Neural cell (in vitro differentiated cells): ENCODE measurements at regions not wholly inside any gene's neighbourhood (a gene's known extent, or its start where the extent isn't known, plus 50 kb on each side); places are given as distances from the start of the nearest gene placed in this dataset.

Source experiments
- H2AFZ ChIP-seq: fragments of 200-600, 300-800 bp; sonication (generic), shearing (Covaris generic); 2 replicates; pipeline ENCODE4 v1.6.0; 2014; ENCODE audit warnings: low read depth, mild to moderate bottlenecking, antibody characterized with exemption, low read length, moderate library complexity
- H3F3A ChIP-seq: fragments of 200-600 bp; shearing (Covaris generic); 2 replicates; pipeline ENCODE4 v1.6.1; 2016; ENCODE audit warnings: mild to moderate bottlenecking, moderate library complexity, mixed read lengths, antibody characterized with exemption, low read length; ENCODE audit not compliant: insufficient read depth, poor library complexity, severe bottlenecking
- H3K27ac ChIP-seq: fragments of 200-600, 300-800 bp; sonication (generic), shearing (Covaris generic); 2 replicates; pipeline ENCODE4 v1.5.1; 2014; ENCODE audit warnings: mild to moderate bottlenecking, low read length, moderate library complexity
- H3K27me3 ChIP-seq: fragments of 300-800, 200-600 bp; sonication (generic), shearing (Covaris generic); 2 replicates; pipeline ENCODE4 v1.6.0; 2014; ENCODE audit warnings: mild to moderate bottlenecking, low read depth, low read length, moderate library complexity; ENCODE audit not compliant: insufficient read depth
- H3K36me3 ChIP-seq: fragments of 300-800, 200-600 bp; sonication (generic), shearing (Covaris generic); 2 replicates; pipeline ENCODE4 v1.5.1; 2014; ENCODE audit warnings: mild to moderate bottlenecking, antibody characterized with exemption, low read length, moderate library complexity; ENCODE audit not compliant: insufficient read depth
- H3K4me2 ChIP-seq: fragments of 300-800, 200-600 bp; sonication (generic), shearing (Covaris generic); 2 replicates; pipeline ENCODE4 v1.6.0; 2014; ENCODE audit warnings: mild to moderate bottlenecking, low read length
- H3K4me3 ChIP-seq: fragments of 300-800, 200-600 bp; sonication (generic), shearing (Covaris generic); 2 replicates; pipeline ENCODE4 v1.5.1; 2014; ENCODE audit warnings: mild to moderate bottlenecking, low read length, moderate library complexity
- H3K79me2 ChIP-seq: fragments of 200-600 bp; shearing (Covaris generic); replicated peaks from 2 replicates; pipeline ENCODE4 v1.6.0; 2014; ENCODE audit warnings: mild to moderate bottlenecking, low read length, moderate library complexity; ENCODE audit not compliant: insufficient read depth
- H3K9ac ChIP-seq: fragments of 300-800, 200-600 bp; sonication (generic), shearing (Covaris generic); 2 replicates; pipeline ENCODE4 v1.6.1; 2016; ENCODE audit warnings: mild to moderate bottlenecking, low read length, mixed read lengths
- H3K9me2 ChIP-seq: fragments of 200-600 bp; shearing (Covaris generic); 2 replicates; pipeline ENCODE4 v1.6.1; 2016; ENCODE audit warnings: mild to moderate bottlenecking, low read length, mixed read lengths; ENCODE audit not compliant: insufficient read depth
- H3K9me3 ChIP-seq: fragments of 200-600, 300-800 bp; sonication (generic), shearing (Covaris generic); 2 replicates; pipeline ENCODE4 v1.6.1; 2016; ENCODE audit warnings: mild to moderate bottlenecking, mixed run types, low read length, moderate library complexity, mixed read lengths
- H4K20me1 ChIP-seq: fragments of 200-600 bp; shearing (Covaris generic); 2 replicates; pipeline ENCODE4 v1.6.1; 2016; ENCODE audit warnings: mild to moderate bottlenecking, mixed run types; ENCODE audit not compliant: insufficient read depth
- EP300 ChIP-seq: fragments of 450-650 bp; conservative IDR thresholded peaks from 2 replicates; pipeline ENCODE4 v1.6.1; 2014; ENCODE audit warnings: antibody characterized with exemption, mild to moderate bottlenecking, moderate library complexity; ENCODE audit not compliant: poor library complexity, severe bottlenecking
- EZH2 ChIP-seq: fragments of 200-600, 300-800 bp; shearing (Covaris generic), sonication (generic); IDR thresholded peaks from 2 replicates; pipeline ENCODE4 v1.6.1; 2014; ENCODE audit warnings: antibody characterized with exemption, low read length, borderline replicate concordance, mild to moderate bottlenecking; ENCODE audit not compliant: insufficient read depth, poor library complexity, severe bottlenecking
- MXI1 ChIP-seq: fragments of 450-650 bp; conservative IDR thresholded peaks from 2 replicates; pipeline ENCODE4 v1.6.1; 2014; ENCODE audit warnings: antibody characterized with exemption, mild to moderate bottlenecking; ENCODE audit not compliant: poor library complexity, severe bottlenecking
- POLR2AphosphoS5 ChIP-seq: IDR thresholded peaks from 2 replicates; pipeline ENCODE4 v1.6.1; 2012
- RAD21 ChIP-seq: fragments of 450-650 bp; conservative IDR thresholded peaks from 2 replicates; pipeline ENCODE4 v1.6.1; 2014; ENCODE audit warnings: antibody characterized with exemption, mild to moderate bottlenecking, moderate library complexity
- SMC3 ChIP-seq: fragments of 450-650 bp; conservative IDR thresholded peaks from 2 replicates; pipeline ENCODE4 v1.6.1; 2014; ENCODE audit warnings: antibody characterized with exemption, mild to moderate bottlenecking, moderate library complexity; ENCODE audit not compliant: poor library complexity
- TAF1 ChIP-seq: IDR thresholded peaks from 2 replicates; pipeline ENCODE4 v1.6.1; 2012; ENCODE audit warnings: low read depth
- TF ChIP-seq, protein P1 (sequence below): IDR thresholded peaks from 2 replicates; pipeline ENCODE4 v1.6.1; 2012; ENCODE audit warnings: borderline replicate concordance
- TF ChIP-seq, protein P2 (sequence below): fragments of 450-650 bp; IDR thresholded peaks from 2 replicates; pipeline ENCODE4 v1.5.1; 2014; ENCODE audit warnings: antibody characterized with exemption, mild to moderate bottlenecking, moderate library complexity; ENCODE audit not compliant: poor library complexity, severe bottlenecking

DNA sequence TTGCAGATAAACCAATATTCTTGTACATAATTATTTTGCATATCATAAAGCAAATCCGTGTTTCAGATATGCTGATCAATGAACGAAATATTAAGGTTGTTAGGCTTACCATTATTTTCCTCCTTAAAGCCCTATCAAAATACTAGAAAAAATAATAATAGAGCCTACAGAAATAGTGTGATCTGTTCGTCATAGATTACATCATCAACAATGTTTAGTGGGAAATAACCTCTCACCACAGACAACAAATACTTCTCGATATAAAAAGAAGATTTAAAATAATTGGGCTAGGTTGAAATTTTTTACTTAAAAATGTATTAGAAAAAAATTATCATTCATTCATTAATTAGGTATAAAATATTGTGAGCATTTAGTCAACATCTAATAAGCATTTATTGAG lies 71.0 kb upstream of the ADCY2 start:
- Histone ChIP-seq H3K9ac (no peak overlapping the region), H3K9me3 (no peaks in the 10 kb centered on the region), H3K9me2 (no peaks in the 10 kb centered on the region), H3F3A (no peaks in the 10 kb centered on the region), H3K27ac (no peak overlapping the region), H3K79me2 (no peaks in the 10 kb centered on the region), H3K27me3 (no peaks in the 10 kb centered on the region), H3K4me3 (no peak overlapping the region), H4K20me1 (no peaks in the 10 kb centered on the region), H3K36me3 (no peaks in the 10 kb centered on the region), H3K4me2 (no peak overlapping the region), H2AFZ (no peak overlapping the region)
- TF ChIP-seq, protein P1, sequence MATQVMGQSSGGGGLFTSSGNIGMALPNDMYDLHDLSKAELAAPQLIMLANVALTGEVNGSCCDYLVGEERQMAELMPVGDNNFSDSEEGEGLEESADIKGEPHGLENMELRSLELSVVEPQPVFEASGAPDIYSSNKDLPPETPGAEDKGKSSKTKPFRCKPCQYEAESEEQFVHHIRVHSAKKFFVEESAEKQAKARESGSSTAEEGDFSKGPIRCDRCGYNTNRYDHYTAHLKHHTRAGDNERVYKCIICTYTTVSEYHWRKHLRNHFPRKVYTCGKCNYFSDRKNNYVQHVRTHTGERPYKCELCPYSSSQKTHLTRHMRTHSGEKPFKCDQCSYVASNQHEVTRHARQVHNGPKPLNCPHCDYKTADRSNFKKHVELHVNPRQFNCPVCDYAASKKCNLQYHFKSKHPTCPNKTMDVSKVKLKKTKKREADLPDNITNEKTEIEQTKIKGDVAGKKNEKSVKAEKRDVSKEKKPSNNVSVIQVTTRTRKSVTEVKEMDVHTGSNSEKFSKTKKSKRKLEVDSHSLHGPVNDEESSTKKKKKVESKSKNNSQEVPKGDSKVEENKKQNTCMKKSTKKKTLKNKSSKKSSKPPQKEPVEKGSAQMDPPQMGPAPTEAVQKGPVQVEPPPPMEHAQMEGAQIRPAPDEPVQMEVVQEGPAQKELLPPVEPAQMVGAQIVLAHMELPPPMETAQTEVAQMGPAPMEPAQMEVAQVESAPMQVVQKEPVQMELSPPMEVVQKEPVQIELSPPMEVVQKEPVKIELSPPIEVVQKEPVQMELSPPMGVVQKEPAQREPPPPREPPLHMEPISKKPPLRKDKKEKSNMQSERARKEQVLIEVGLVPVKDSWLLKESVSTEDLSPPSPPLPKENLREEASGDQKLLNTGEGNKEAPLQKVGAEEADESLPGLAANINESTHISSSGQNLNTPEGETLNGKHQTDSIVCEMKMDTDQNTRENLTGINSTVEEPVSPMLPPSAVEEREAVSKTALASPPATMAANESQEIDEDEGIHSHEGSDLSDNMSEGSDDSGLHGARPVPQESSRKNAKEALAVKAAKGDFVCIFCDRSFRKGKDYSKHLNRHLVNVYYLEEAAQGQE, result no peak
- TF ChIP-seq POLR2AphosphoS5, result no peak
- no peak for TF ChIP-seq EP300
- TF ChIP-seq TAF1, result no peak
- TF ChIP-seq, protein P2, sequence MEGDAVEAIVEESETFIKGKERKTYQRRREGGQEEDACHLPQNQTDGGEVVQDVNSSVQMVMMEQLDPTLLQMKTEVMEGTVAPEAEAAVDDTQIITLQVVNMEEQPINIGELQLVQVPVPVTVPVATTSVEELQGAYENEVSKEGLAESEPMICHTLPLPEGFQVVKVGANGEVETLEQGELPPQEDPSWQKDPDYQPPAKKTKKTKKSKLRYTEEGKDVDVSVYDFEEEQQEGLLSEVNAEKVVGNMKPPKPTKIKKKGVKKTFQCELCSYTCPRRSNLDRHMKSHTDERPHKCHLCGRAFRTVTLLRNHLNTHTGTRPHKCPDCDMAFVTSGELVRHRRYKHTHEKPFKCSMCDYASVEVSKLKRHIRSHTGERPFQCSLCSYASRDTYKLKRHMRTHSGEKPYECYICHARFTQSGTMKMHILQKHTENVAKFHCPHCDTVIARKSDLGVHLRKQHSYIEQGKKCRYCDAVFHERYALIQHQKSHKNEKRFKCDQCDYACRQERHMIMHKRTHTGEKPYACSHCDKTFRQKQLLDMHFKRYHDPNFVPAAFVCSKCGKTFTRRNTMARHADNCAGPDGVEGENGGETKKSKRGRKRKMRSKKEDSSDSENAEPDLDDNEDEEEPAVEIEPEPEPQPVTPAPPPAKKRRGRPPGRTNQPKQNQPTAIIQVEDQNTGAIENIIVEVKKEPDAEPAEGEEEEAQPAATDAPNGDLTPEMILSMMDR, result no peak
- TF ChIP-seq MXI1, result no peak
- TF ChIP-seq SMC3, result no peak
- no peak for TF ChIP-seq RAD21
- TF ChIP-seq EZH2, result no peak

DNA sequence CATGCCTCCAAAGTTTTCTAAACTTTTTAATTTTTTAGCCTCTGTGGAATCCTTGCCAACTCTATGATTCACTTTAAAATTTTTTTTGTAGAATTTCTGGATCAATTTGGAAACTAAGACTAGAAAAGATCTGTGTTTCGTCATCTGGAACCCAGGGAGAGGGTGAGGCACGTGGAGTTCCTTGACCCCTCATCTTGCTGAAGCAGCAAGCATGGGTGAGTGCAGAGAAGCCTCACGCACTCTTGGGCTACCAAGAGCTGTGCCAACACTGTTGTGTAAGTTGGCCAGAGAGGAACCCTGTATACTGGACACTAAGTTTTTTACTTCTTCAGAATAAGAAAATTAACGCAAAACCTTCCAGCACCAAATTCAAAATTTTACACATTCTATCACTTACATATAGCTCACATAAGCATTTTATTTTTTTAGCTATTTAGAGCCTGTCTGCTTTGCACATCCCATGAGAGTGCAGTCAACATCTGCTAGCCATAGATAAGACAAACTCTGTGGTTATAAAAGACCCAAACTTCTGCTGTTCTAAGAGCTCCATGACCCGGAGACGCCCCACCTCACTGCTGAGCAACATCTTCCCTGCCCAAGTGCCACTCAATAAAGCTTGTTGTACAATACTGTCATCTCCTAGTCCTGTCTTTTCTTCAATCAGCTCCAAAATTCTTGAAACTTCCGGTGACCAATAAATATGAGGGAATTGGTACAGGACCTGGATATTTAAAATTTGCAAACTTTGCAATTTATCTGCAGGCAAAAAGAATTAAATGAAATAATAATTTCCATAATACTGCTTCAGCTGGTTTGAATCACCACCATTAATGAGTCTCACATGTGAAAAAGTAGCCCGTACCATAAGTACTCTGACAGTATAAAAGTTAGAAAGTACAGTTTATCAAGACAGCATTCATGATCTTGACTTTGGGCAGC lies 69.7 kb upstream of the ADCY2 start:
- Histone ChIP-seq H3F3A (no peaks in the 10 kb centered on the region), H3K27me3 (no peaks in the 10 kb centered on the region), H3K4me2 (no peak overlapping the region), H4K20me1 (no peaks in the 10 kb centered on the region), H3K36me3 (no peaks in the 10 kb centered on the region), H3K9me2 (no peaks in the 10 kb centered on the region), H2AFZ (no peak overlapping the region), H3K4me3 (no peak overlapping the region), H3K27ac (no peak overlapping the region), H3K79me2 (no peaks in the 10 kb centered on the region), H3K9ac (no peak overlapping the region), H3K9me3 (no peaks in the 10 kb centered on the region)
- no peak for TF ChIP-seq RAD21
- no peak for TF ChIP-seq SMC3
- no peak for TF ChIP-seq EP300
- no peak for TF ChIP-seq MXI1
- TF ChIP-seq, protein P1, result no peak
- TF ChIP-seq EZH2, result no peak
- no peak for TF ChIP-seq TAF1
- TF ChIP-seq, protein P2, result no peak
- TF ChIP-seq POLR2AphosphoS5, result no peak
